Neural cell (in vitro differentiated cells): ENCODE measurements at regions not wholly inside any gene's neighbourhood (a gene's known extent, or its start where the extent isn't known, plus 50 kb on each side); places are given as distances from the start of the nearest gene placed in this dataset.

ENCODE experiments used
- CTCF ChIP-seq: fragments of 450-650 bp; IDR thresholded peaks from 2 replicates; pipeline ENCODE4 v1.5.1; 2014; ENCODE audit warnings: antibody characterized with exemption, mild to moderate bottlenecking, moderate library complexity; ENCODE audit not compliant: poor library complexity, severe bottlenecking
- EZH2 ChIP-seq: fragments of 200-600, 300-800 bp; shearing (Covaris generic), sonication (generic); IDR thresholded peaks from 2 replicates; pipeline ENCODE4 v1.6.1; 2014; ENCODE audit warnings: antibody characterized with exemption, low read length, borderline replicate concordance, mild to moderate bottlenecking; ENCODE audit not compliant: insufficient read depth, poor library complexity, severe bottlenecking
- MXI1 ChIP-seq: fragments of 450-650 bp; conservative IDR thresholded peaks from 2 replicates; pipeline ENCODE4 v1.6.1; 2014; ENCODE audit warnings: antibody characterized with exemption, mild to moderate bottlenecking; ENCODE audit not compliant: poor library complexity, severe bottlenecking
- POLR2AphosphoS5 ChIP-seq: IDR thresholded peaks from 2 replicates; pipeline ENCODE4 v1.6.1; 2012
- TAF1 ChIP-seq: IDR thresholded peaks from 2 replicates; pipeline ENCODE4 v1.6.1; 2012; ENCODE audit warnings: low read depth

- TF ChIP-seq CTCF: no peak
- no peak for TF ChIP-seq EZH2
- TF ChIP-seq MXI1: no peak
- no peak for TF ChIP-seq TAF1
- no peak for TF ChIP-seq POLR2AphosphoS5
Observed at GRCh38 chr4:105061731-105062130, 84.9 kb upstream of the TET2 start.
